ENCODE measurements at regions not wholly inside any gene's neighbourhood (a gene's known extent, or its start where the extent isn't known, plus 50 kb on each side); places are given as distances from the start of the nearest gene placed in this dataset.

DNA sequence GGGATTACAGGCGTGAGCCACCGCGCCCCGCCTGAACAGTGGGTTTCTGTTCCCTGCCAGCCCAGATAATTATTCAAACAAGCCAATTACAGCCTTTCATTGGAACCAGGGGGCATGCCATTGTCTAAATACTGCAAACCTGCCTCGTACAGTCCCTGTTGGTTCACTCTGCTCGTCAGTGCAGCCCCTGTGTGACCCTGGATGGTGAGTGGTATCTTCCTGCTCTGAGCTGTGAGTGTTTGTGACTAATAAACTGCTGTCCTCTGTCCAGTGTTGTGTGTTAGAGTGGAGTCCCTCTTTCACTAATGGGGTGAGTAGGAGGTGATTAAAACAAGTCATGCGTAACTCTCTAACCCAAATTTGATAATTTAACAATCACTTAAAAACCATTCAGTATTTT is 176.5 kb upstream of the FAM3C start:
- Histone ChIP-seq H3K36me3 (ENCODE audit: control insufficient read depth, insufficient read depth, low read length) (no peaks in the 10 kb centered on the region), H3K4me1 (ENCODE audit: control insufficient read depth, insufficient read depth, low read length) (peaks cover 8% of the 10 kb centered on the region; the same call in 1 of the 2 replicates), H3K4me3 (ENCODE audit: low read depth, low read length) (no peak overlapping the region), H3K9me3 (ENCODE audit: control insufficient read depth, insufficient read depth, low read depth, low read length) (peaks cover 4% of the 10 kb centered on the region; the same call in 1 of the 2 replicates), H3K27me3 (ENCODE audit: control insufficient read depth, insufficient read depth, low read length) (no peaks in the 10 kb centered on the region), H3K27ac (ENCODE audit: low read depth, low read length) (no peak overlapping the region), H3K9ac (ENCODE audit: low read length) (no peak overlapping the region)

DNA sequence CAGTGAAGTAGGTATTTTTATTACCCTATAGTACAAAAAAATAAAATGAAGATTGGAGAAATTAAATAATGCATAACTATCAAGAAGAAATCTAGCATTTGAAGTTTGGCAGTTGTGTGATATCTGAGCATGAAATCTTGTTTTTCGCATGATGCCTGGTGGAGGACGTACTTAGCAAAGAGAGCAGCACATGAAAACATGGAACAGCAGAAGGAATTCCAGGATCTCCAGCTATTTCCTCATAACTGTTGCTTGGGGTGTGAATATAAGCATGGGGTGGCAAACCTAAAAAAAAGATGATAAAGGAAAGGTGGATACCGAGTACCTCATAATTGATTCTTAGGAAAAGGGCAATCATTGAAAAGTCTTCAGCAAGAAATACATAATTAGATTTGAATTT is 174.3 kb upstream of the FAM3C start:
- Histone ChIP-seq H3K36me3 (ENCODE audit: control insufficient read depth, insufficient read depth, low read length) (no peaks in the 10 kb centered on the region), H3K9ac (ENCODE audit: low read length) (no peak overlapping the region), H3K27me3 (ENCODE audit: control insufficient read depth, insufficient read depth, low read length) (no peaks in the 10 kb centered on the region), H3K4me3 (ENCODE audit: low read depth, low read length) (no peak overlapping the region), H3K27ac (ENCODE audit: low read depth, low read length) (no peak overlapping the region), H3K4me1 (ENCODE audit: control insufficient read depth, insufficient read depth, low read length) (peaks cover 5% of the 10 kb centered on the region; the same call in 1 of the 2 replicates), H3K9me3 (ENCODE audit: control insufficient read depth, insufficient read depth, low read depth, low read length) (peaks cover 4% of the 10 kb centered on the region; the same call in 1 of the 2 replicates)

DNA sequence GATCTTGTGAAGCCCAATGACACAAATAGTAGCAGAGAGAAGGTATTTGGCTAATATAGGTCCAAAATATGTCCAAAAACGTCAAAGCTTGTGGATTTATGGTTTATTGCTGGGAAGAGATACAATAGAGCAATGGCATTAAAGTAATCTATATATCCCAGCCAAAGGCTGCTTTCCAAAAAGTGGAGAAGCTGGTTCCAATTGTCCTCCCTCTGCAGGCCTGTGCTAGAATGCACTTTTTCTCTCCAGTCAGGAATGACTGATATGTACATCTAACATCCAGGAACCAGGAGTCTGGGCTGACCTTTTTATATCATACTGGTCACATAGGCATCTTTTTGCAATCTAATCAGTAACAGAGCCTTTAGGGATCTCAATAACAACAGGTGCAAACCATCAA is 167.1 kb upstream of the FAM3C start:
- no peaks in the 10 kb centered on the region for H3K4me1 ChIP-seq (ENCODE audit: control insufficient read depth, insufficient read depth, low read length)
- no peak overlapping the region for H3K9ac ChIP-seq (ENCODE audit: low read length)
- H3K36me3 ChIP-seq (ENCODE audit: control insufficient read depth, insufficient read depth, low read length): no peaks in the 10 kb centered on the region
- H3K27me3 ChIP-seq (ENCODE audit: control insufficient read depth, insufficient read depth, low read length): no peaks in the 10 kb centered on the region
- H3K27ac ChIP-seq (ENCODE audit: low read depth, low read length): no peak overlapping the region
- H3K9me3 ChIP-seq (ENCODE audit: control insufficient read depth, insufficient read depth, low read depth, low read length): no peaks in the 10 kb centered on the region
- H3K4me3 ChIP-seq (ENCODE audit: low read depth, low read length): no peak overlapping the region

DNA sequence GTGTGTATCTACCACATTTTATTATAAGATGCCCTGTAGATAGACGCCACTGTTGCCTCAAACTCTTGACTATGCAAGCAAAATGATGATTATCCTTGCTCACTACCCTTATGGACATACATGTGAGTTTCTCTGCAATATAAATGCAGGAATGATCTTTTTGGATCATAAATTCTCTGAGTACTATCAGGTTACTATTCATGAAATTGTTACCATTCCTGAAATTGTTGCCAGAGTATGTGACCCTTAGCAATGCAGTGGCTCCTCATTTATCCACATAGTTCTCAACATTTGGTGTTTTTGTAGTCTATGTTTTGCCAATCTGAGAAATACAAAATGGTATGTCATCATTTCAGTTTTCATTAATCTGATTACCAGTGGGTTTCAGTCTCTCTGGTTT is 166.2 kb upstream of the FAM3C start:
- H3K9me3 ChIP-seq (ENCODE audit: control insufficient read depth, insufficient read depth, low read depth, low read length): no peaks in the 10 kb centered on the region

DNA sequence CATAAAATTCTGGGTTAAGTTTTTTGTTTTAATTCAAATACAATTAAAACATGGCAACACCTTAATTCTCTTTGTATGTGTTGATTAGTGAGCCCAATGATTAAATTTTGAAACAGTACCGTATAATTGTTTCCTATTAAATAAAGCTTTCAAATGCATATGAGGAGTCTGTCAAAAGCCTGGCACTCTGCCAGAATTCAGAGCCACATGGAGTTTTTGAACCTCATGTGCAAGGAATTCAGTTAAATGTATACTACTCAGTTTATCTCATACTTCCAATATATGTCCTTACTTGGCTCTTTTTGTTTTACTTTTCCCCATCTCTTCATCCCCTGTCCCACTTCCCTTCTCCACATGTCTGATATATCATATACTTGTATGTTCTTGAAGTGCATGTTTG is 165.6 kb upstream of the FAM3C start:
- Histone ChIP-seq H3K27ac (ENCODE audit: low read depth, low read length) (no peak overlapping the region), H3K27me3 (ENCODE audit: control insufficient read depth, insufficient read depth, low read length) (no peaks in the 10 kb centered on the region), H3K36me3 (ENCODE audit: control insufficient read depth, insufficient read depth, low read length) (no peaks in the 10 kb centered on the region), H3K9me3 (ENCODE audit: control insufficient read depth, insufficient read depth, low read depth, low read length) (no peaks in the 10 kb centered on the region), H3K4me1 (ENCODE audit: control insufficient read depth, insufficient read depth, low read length) (no peaks in the 10 kb centered on the region), H3K9ac (ENCODE audit: low read length) (no peak overlapping the region), H3K4me3 (ENCODE audit: low read depth, low read length) (no peak overlapping the region)

More for the DNA sequence above, 166.2 kb upstream of the FAM3C start:
- Histone ChIP-seq H3K27ac (ENCODE audit: low read depth, low read length) (no peak overlapping the region), H3K36me3 (ENCODE audit: control insufficient read depth, insufficient read depth, low read length) (no peaks in the 10 kb centered on the region), H3K9ac (ENCODE audit: low read length) (no peak overlapping the region), H3K27me3 (ENCODE audit: control insufficient read depth, insufficient read depth, low read length) (no peaks in the 10 kb centered on the region), H3K4me1 (ENCODE audit: control insufficient read depth, insufficient read depth, low read length) (no peaks in the 10 kb centered on the region), H3K4me3 (ENCODE audit: low read depth, low read length) (no peak overlapping the region)

DNA sequence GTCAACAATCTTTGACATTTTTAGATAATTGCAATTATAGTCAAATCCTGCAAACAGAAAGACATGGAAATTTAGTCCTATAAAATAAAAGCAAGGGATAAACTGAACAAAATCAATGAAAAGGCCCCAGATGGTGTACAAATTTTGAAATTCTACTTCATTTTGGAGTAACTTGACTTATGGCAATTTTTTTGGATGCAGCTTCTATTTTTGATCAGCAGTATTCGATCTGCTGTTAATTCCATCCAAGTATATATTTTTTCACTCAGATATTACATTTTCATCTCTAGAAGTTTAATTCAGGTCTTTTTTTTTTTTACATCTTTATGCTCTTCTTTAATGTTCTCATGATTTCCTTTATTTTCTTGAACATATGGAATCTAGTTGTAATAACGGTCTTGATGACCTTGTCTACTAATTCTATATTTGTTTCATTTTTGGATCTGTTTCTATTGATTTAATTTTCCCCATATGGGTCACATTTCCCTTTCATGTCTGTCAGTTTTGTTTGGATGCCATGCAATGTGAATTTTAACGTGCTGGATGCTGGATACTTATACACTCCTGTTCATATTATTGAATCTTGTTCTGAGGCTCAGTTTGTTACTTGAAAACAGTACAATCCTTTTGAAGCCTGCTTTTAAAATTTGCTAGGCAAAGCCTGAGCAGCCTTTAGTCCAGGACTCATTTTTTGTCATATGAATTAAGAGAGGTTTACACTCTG is 164.3 kb upstream of the FAM3C start:
- Histone ChIP-seq H3K36me3 (ENCODE audit: control insufficient read depth, insufficient read depth, low read length) (no peaks in the 10 kb centered on the region), H3K27ac (ENCODE audit: low read depth, low read length) (no peak overlapping the region), H3K4me3 (ENCODE audit: low read depth, low read length) (no peak overlapping the region), H3K9ac (ENCODE audit: low read length) (no peak overlapping the region), H3K9me3 (ENCODE audit: control insufficient read depth, insufficient read depth, low read depth, low read length) (no peaks in the 10 kb centered on the region), H3K27me3 (ENCODE audit: control insufficient read depth, insufficient read depth, low read length) (no peaks in the 10 kb centered on the region), H3K4me1 (ENCODE audit: control insufficient read depth, insufficient read depth, low read length) (no peaks in the 10 kb centered on the region)

DNA sequence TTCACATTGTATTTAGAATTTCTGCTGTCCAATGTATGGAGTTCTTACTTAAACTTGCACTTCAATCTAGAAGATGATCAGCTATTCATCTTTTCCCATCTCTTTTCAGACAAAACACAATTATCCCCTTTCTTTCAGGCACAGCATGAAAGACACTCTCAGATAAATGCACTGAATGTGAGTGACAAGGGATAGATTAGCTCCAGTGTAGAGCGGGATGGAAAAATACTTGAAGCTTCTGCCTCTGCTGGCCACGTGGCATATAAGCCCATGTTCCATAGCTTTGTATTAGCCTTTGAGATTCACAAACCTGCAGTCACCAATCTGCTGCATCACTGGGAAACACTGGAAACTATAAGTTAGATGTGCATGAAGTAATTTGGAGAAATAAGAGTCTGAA is 162.2 kb upstream of the FAM3C start:
- Histone ChIP-seq H3K9ac (ENCODE audit: low read length) (no peak overlapping the region), H3K27me3 (ENCODE audit: control insufficient read depth, insufficient read depth, low read length) (no peaks in the 10 kb centered on the region), H3K27ac (ENCODE audit: low read depth, low read length) (no peak overlapping the region), H3K36me3 (ENCODE audit: control insufficient read depth, insufficient read depth, low read length) (no peaks in the 10 kb centered on the region), H3K4me3 (ENCODE audit: low read depth, low read length) (no peak overlapping the region), H3K9me3 (ENCODE audit: control insufficient read depth, insufficient read depth, low read depth, low read length) (no peaks in the 10 kb centered on the region), H3K4me1 (ENCODE audit: control insufficient read depth, insufficient read depth, low read length) (no peaks in the 10 kb centered on the region)

DNA sequence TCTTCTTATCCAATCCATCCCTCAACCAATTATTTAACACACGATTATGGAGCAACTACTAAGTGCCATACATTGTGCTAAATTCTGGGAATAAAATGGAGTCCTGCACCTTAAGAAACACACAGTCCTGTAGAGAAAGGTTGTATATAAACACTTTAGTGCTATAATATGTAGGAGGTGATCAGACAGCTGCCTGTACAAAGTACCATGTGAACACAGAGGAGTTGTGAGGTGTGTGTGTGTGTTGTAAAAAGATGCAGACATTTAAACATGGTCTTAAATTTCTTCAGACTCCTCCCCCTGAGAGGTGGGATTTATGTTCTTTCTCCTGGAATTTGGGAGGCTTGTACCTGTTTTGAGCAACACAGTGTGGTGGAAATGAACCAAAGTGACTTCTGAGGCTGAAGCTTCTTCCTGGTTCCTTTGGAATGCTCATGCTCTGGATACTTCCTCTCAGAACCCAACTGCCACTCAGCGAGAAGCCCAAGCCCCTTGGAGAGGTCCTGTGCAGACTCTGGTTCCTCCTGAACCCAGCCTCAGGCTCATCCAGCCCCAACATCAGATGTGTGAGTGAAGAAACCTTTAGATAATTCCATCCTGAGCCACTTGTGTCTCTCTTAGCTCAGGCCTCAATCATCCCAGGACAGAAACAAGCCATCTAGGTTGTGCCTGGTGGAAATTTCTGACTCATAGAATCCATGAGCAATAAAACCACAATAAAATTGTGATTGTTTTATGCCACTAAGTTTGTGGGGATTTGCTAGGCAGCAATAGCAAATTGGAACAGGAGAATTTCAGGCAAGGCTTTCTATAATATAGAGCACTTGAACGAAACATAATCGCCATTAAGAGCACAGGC is 161.2 kb upstream of the FAM3C start:
- Histone ChIP-seq H3K27me3 (ENCODE audit: control insufficient read depth, insufficient read depth, low read length) (no peaks in the 10 kb centered on the region), H3K9me3 (ENCODE audit: control insufficient read depth, insufficient read depth, low read depth, low read length) (no peaks in the 10 kb centered on the region), H3K36me3 (ENCODE audit: control insufficient read depth, insufficient read depth, low read length) (no peaks in the 10 kb centered on the region), H3K4me1 (ENCODE audit: control insufficient read depth, insufficient read depth, low read length) (no peaks in the 10 kb centered on the region), H3K4me3 (ENCODE audit: low read depth, low read length) (no peak overlapping the region), H3K27ac (ENCODE audit: low read depth, low read length) (no peak overlapping the region), H3K9ac (ENCODE audit: low read length) (no peak overlapping the region)

DNA sequence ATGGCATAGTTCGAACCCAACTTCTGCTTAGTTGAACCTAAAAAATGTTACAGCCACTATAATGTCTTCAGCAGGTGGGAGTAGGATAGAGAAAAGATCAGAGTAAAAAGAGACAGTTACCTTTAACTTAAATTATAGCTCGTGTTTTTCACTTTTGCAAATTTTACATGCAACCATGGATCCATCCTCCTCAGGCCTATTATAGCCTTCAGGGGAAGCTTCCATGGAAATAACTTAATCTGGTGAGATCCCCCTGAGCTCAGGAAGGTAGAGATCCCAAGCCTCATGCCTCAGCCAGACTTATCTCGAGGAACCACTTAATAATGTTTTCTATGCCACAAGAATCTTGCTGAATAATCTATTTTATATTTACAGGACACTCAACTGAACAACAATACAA is 159.4 kb upstream of the FAM3C start:
- H3K9me3 ChIP-seq (ENCODE audit: control insufficient read depth, insufficient read depth, low read depth, low read length): no peaks in the 10 kb centered on the region
- H3K27me3 ChIP-seq (ENCODE audit: control insufficient read depth, insufficient read depth, low read length): no peaks in the 10 kb centered on the region
- H3K27ac ChIP-seq (ENCODE audit: low read depth, low read length): no peak overlapping the region
- no peak overlapping the region for H3K4me3 ChIP-seq (ENCODE audit: low read depth, low read length)
- H3K36me3 ChIP-seq (ENCODE audit: control insufficient read depth, insufficient read depth, low read length): no peaks in the 10 kb centered on the region
- H3K9ac ChIP-seq (ENCODE audit: low read length): no peak overlapping the region
- no peaks in the 10 kb centered on the region for H3K4me1 ChIP-seq (ENCODE audit: control insufficient read depth, insufficient read depth, low read length)

DNA sequence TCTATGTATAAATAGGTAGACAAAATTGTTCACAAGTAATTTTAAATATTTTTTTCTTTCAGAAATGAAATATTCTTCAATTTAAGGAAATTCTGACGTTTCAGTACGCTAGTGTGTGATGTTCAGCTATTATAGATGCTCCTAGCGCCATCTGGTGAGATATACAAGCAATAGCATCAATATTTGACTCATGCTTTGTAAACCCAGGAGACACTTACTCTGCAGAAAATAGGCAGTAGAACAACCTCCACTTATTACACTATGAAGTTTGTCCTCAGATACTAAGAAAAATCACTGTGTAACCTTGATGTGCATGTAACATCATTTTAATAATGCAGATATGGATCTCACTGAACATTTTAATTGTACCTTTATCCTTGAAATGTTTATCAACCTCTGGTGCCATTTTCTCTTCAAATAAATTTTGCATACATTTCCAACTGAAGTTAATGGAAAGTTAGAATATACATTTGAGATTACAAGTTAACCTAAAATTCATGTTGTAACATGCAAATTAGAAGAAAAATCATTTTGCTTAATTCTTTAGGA is 151.5 kb upstream of the FAM3C start:
- Histone ChIP-seq H3K27ac (ENCODE audit: low read depth, low read length) (no peak overlapping the region), H3K4me1 (ENCODE audit: control insufficient read depth, insufficient read depth, low read length) (no peaks in the 10 kb centered on the region)

More for the DNA sequence above, 151.5 kb upstream of the FAM3C start:
- H3K27me3 ChIP-seq (ENCODE audit: control insufficient read depth, insufficient read depth, low read length): no peaks in the 10 kb centered on the region
- no peak overlapping the region for H3K9ac ChIP-seq (ENCODE audit: low read length)
- peaks cover 24% of the 10 kb centered on the region for H3K9me3 ChIP-seq (ENCODE audit: control insufficient read depth, insufficient read depth, low read depth, low read length)
- H3K4me3 ChIP-seq (ENCODE audit: low read depth, low read length): no peak overlapping the region
- no peaks in the 10 kb centered on the region for H3K36me3 ChIP-seq (ENCODE audit: control insufficient read depth, insufficient read depth, low read length)

Data from HUES6 (cell line).